Raji (cell line): ENCODE measurements at regions not wholly inside any gene's neighbourhood (a gene's known extent, or its start where the extent isn't known, plus 50 kb on each side); places are given as distances from the start of the nearest gene placed in this dataset.

Experiments used
- POLR2A ChIP-seq: IDR thresholded peaks from 2 replicates; pipeline ENCODE4 v1.6.1; 2011; ENCODE audit warnings: low read depth, low read length, control low read depth; ENCODE audit not compliant: insufficient read depth

- no peak for TF ChIP-seq POLR2A
Measured at GRCh38 chr1:68961143-68961542, 464.3 kb upstream of the DEPDC1 start.

- no peak for TF ChIP-seq POLR2A
Measured at GRCh38 chr1:68963353-68963752, 466.5 kb upstream of the DEPDC1 start.

GRCh38 chr1:68969441-68969840 lies 472.6 kb upstream of the DEPDC1 start:
- peak; percentile 46; the same call in 1 of the 2 replicates for TF ChIP-seq POLR2A

GRCh38 chr1:68970571-68970970 lies 473.7 kb upstream of the DEPDC1 start:
- no peak for TF ChIP-seq POLR2A

GRCh38 chr1:68973459-68974244 lies 476.8 kb upstream of the DEPDC1 start:
- TF ChIP-seq POLR2A, result no peak

- no peak for TF ChIP-seq POLR2A
Measured at GRCh38 chr1:68974447-68974846, 477.6 kb upstream of the DEPDC1 start.

- no peak for TF ChIP-seq POLR2A
Measured at GRCh38 chr1:68975212-68975933, 478.5 kb upstream of the DEPDC1 start.

GRCh38 chr1:68976916-68977610 lies 480.2 kb upstream of the DEPDC1 start:
- no peak for TF ChIP-seq POLR2A

- no peak for TF ChIP-seq POLR2A
Measured at GRCh38 chr1:68979891-68980290, 483.0 kb upstream of the DEPDC1 start.

- TF ChIP-seq POLR2A, result no peak
Measured at GRCh38 chr1:68984289-68984688, 487.4 kb upstream of the DEPDC1 start.

GRCh38 chr1:68994096-68994495 lies 497.2 kb upstream of the DEPDC1 start:
- no peak for TF ChIP-seq POLR2A

GRCh38 chr1:69016468-69016867 lies 519.6 kb upstream of the DEPDC1 start:
- TF ChIP-seq POLR2A, result no peak

- TF ChIP-seq POLR2A, result no peak
Measured at GRCh38 chr1:69029649-69030048, 532.8 kb upstream of the DEPDC1 start.

- TF ChIP-seq POLR2A, result no peak
Measured at GRCh38 chr1:69038379-69038778, 529.3 kb upstream of the LRRC7 start.

GRCh38 chr1:69045572-69045971 lies 522.1 kb upstream of the LRRC7 start:
- no peak for TF ChIP-seq POLR2A

GRCh38 chr1:69055194-69055593 lies 512.5 kb upstream of the LRRC7 start:
- no peak for TF ChIP-seq POLR2A
